Activated CD4-positive, alpha-beta T cell treated with anti-CD3 and anti-CD28 coated beads for 4 hours (primary cell): ENCODE measurements at regions not wholly inside any gene's neighbourhood (a gene's known extent, or its start where the extent isn't known, plus 50 kb on each side); places are given as distances from the start of the nearest gene placed in this dataset.

ENCODE experiments used
- DNase-seq, 2 donors: peaks; one replicate each; pipeline ENCODE4 v3.0.0-alpha.2; 2020

DNA sequence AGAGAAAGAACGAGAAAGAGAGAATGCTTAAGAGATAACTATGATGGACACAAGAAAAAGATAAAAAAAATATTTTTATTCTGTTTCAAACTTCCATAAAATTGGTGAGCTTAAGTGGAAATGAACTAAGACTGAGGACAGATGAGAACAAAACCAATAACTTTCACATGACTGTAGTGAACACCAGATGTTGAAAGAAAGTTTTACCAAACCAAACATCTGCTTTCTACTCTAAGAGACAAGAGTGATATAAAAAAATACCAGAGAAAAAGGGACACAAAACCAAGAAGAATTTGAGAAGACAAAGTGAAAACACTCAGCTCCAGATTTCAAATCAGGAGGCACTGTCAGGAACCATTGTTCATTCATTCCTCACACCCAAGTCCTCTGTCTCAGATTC is 147.9 kb downstream of the IMPG2 start:
- DNase-seq, result no peak

DNA sequence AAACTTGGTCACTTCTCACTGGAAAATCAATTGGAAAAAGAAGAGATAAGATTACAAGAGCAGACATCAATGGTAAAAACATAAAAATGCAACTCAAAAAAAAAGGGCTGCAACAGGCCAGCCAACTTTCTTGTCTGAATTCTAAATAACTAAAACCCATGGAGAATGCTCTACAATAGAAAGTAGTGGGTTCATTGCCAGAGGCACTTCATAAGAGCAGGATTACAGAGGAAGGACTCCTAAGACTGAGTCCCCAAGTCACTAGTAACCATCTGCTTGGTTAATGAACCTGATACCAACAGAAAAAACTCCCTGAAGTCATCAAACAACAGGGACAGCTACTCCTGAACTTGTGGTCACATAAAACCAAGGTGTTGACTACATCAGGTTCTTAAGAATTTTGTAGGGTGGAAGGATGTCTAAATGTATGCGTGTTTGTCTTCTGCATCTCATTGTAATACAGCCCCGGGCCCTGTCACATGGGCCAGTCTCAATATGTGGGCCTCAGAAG is 148.6 kb downstream of the IMPG2 start:
- DNase-seq, result no peak

- DNase-seq, result no peak
Measured at GRCh38 chr3:101170806-101171558, 149.4 kb downstream of the IMPG2 start.

DNA sequence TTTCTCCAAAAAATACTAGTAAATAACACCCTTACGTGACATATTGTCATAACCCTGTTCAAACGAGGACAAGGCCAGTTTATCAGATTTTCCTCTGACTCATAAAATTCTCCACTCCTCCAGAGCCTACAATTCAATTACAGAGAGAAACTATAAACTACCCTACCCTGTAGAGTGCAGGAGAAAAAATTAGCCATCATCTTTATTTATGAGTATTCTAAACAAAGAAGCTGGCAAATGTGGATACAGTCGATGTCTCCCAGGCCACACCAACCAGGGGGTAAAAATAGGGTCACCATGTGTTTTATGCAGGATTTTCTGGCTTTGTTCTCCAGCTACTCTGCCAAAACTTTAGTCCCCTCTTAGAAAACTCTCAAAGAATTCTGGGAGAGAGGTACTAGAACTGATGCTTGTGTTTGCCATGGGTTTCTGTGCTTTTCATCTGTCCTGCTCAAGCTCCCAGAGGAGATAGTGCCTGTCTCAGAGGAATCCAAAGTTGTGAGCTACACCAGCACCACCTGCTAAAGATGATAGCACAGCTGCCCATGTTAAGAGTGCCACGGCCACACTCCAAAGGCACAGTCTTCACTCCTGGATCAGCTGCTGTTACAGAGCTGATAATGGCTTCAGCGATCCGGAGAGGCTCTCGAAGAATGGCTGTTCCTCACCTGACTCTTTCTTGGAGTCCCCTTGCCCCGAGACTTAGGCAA is 150.2 kb downstream of the IMPG2 start:
- no peak for DNase-seq

DNA sequence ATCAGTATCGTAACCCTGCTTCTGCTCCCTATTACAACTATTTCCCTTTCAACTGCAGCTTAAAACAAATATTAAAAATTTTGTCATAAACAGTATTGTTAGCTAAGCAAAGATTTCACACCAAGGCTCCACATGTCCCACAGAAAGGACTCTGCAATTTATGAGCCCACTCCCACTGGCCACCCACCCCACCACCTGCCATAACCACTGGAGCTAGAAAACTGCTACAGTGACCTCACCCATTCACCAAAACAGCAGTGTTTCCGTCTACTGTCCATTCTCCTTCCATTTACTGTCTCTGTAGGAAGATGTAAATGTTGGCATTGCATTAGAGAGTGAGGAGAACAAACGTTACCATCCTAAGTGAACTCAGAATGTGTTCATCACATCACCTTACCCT is 150.9 kb downstream of the IMPG2 start:
- no peak for DNase-seq

DNA sequence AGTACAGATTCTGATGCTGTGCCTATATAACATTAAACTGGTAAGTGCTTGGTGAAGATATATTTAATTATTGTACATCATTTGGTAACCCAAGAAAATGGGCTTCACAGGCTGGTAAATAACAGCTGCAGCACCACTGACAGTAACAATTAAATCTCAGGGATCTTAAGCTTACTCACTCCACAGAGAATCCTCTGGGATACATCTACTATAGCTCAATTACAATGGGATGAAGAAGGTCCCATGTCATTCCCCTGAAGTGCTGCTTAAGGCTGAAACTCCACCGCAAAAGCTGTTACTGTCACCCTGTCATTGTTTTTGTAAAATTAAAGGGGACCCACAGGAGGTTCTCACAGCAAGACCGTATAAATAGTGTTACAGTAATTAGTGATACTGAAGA is 153.0 kb downstream of the IMPG2 start:
- no peak for DNase-seq

GRCh38 chr3:101166150-101166549 is 154.2 kb downstream of the IMPG2 start:
- no peak for DNase-seq

- no peak for DNase-seq
Measured at GRCh38 chr3:101163554-101163953, 156.8 kb downstream of the IMPG2 start.

GRCh38 chr3:101159478-101159877 is 160.9 kb downstream of the IMPG2 start:
- no peak for DNase-seq

GRCh38 chr3:101158374-101158773 is 162.0 kb downstream of the IMPG2 start:
- no peak for DNase-seq

- DNase-seq, result no peak
Measured at GRCh38 chr3:101156787-101157345, 163.5 kb downstream of the IMPG2 start.

DNA sequence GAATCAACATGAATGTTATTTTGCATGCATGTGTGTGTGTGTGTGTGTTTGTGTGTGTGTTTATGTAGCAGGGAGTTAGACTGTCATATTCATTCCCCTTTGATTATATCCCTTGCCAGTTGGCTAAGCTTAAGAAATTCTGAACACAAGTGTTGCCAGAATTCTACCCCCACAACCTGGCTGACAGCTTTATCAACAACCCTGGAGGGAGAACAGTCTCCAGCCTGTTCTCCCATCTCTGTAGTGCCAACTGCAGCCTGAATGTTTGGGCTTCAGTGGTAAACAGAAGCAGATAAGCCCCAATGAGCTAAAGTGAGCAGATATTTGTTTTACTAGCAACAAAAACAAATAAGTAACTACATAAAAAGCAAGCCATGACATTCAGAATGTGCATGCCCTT is 162.6 kb upstream of the ABI3BP start:
- no peak for DNase-seq

- no peak for DNase-seq
Measured at GRCh38 chr3:101154401-101154800, 161.2 kb upstream of the ABI3BP start.

- no peak for DNase-seq
Measured at GRCh38 chr3:101151286-101151913, 158.2 kb upstream of the ABI3BP start.

- DNase-seq, result no peak
Measured at GRCh38 chr3:101150504-101150903, 157.3 kb upstream of the ABI3BP start.

- DNase-seq, result no peak
Measured at GRCh38 chr3:101149707-101150106, 156.5 kb upstream of the ABI3BP start.

- DNase-seq, result no peak
Measured at GRCh38 chr3:101149251-101149650, 156.0 kb upstream of the ABI3BP start.

GRCh38 chr3:101148001-101148400 is 154.8 kb upstream of the ABI3BP start:
- no peak for DNase-seq

DNA sequence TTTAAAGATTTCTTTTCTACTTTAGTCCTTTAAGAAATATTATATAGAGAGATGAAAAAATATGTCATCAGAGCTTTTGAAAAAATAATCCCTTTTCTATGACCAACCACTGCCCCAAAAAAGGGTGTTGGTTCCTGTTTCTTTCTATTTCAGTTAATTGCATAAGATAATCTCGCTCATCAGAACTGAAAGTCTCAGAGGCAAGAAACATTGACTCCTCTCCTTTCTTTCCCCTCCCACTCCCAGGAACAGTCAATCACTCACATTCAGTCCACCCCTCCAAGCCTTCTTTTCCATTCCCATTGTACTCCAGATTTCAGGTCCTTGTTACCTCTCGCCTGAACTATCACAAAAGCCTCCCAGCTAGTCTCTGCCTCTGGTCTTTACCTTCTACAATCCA is 153.7 kb upstream of the ABI3BP start:
- no peak for DNase-seq

DNA sequence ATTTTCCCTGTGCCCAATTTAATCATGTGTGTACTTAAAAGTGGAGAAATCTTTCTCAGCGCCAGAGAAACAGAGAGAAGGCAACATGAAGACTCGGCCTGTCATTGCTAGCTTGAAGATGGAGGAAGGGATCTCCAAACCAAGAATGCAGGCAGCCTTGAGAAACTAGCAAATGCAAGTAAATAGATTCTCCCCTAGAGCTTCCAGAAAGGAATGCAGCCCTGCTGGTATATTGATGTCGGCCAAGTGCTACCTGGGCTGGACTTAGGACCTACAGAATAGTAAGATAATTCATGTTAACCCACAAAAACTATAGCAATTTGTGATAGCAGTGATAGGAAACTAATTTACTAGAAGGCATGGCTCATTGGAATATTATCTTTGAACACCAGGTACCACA is 150.9 kb upstream of the ABI3BP start:
- no peak for DNase-seq

GRCh38 chr3:101143012-101143411 is 149.8 kb upstream of the ABI3BP start:
- DNase-seq, result no peak

DNA sequence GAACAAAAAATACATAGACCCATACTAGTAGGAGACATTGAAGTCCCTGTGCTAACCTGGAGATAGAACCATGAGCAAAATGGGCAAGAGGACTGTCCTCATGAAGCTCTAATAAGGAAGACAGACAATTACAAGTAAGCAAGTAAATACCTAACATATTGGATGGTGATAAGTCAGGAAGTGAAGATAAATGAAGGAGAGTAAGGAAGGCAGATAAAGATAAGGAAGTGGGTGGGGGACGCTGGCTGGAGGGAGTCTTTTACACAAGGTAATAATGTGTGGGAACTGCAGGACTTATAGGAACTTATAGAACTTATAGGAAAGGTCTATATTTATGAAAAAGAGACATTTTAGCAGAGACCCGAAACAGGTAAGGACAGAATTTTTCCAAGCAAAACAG is 148.9 kb upstream of the ABI3BP start:
- no peak for DNase-seq

- no peak for DNase-seq
Measured at GRCh38 chr3:101141135-101141534, 147.9 kb upstream of the ABI3BP start.

GRCh38 chr3:101138817-101139216 is 145.6 kb upstream of the ABI3BP start:
- no peak for DNase-seq
